AG04449 (cell line): ENCODE measurements at regions not wholly inside any gene's neighbourhood (a gene's known extent, or its start where the extent isn't known, plus 50 kb on each side); places are given as distances from the start of the nearest gene placed in this dataset.

Experiments used
- CTCF ChIA-PET: fragments of 350-600 bp; formaldehyde crosslinking; extraction: SDS; loops from one replicate; lab custom pipeline; 2021; ENCODE audit warnings: antibody characterized with exemption; lab: Yijun Ruan, JAX
- POLR2A ChIA-PET: fragments of 400-600, 350-600 bp; formaldehyde crosslinking; extraction: SDS; loops from one replicate; lab custom pipeline; 2020; ENCODE audit warnings: antibody characterized with exemption, inconsistent platforms; lab: Yijun Ruan, JAX
- DNase-seq: peaks from one replicate; pipeline ENCODE4 v3.0.0-alpha.2; 2010; ENCODE audit warnings: low read depth, low spot score
- H3K4me3 ChIP-seq: 2 replicates; pipeline ENCODE4 v1.5.1; 2011; ENCODE audit warnings: low read depth, mild to moderate bottlenecking, control low read depth, low read length
- TF ChIP-seq, protein P1 (sequence below): IDR thresholded peaks from one replicate; pipeline ENCODE4 v1.5.1; 2011; ENCODE audit warnings: mild to moderate bottlenecking, moderate library complexity, low read length, control low read depth, inconsistent platforms; ENCODE audit not compliant: insufficient read depth; ENCODE audit errors: missing control alignments

- CTCF ChIA-PET: interaction anchor here (1.0 kb wide), 1 partner anchor 8 kb away, joined by 3 read pairs; no protein-coding TSS in a partner anchor
- POLR2A ChIA-PET: no interaction called here
- TF ChIP-seq, protein P1, sequence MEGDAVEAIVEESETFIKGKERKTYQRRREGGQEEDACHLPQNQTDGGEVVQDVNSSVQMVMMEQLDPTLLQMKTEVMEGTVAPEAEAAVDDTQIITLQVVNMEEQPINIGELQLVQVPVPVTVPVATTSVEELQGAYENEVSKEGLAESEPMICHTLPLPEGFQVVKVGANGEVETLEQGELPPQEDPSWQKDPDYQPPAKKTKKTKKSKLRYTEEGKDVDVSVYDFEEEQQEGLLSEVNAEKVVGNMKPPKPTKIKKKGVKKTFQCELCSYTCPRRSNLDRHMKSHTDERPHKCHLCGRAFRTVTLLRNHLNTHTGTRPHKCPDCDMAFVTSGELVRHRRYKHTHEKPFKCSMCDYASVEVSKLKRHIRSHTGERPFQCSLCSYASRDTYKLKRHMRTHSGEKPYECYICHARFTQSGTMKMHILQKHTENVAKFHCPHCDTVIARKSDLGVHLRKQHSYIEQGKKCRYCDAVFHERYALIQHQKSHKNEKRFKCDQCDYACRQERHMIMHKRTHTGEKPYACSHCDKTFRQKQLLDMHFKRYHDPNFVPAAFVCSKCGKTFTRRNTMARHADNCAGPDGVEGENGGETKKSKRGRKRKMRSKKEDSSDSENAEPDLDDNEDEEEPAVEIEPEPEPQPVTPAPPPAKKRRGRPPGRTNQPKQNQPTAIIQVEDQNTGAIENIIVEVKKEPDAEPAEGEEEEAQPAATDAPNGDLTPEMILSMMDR: no peak
- no peak overlapping the region for H3K4me3 ChIP-seq
- no peak for DNase-seq
Measured at GRCh38 chr10:10817609-10818008, 200.1 kb upstream of the CELF2 start.

GRCh38 chr10:10818082-10818481, 199.6 kb upstream of the CELF2 start:
- ChIA-PET POLR2A (no interaction called here), CTCF (interaction anchor here (0.8 to 1.0 kb wide), 2 partner anchors 8 to 27 kb away, joined by 3 read pairs; no protein-coding TSS in a partner anchor)
- H3K4me3 ChIP-seq: no peak overlapping the region
- TF ChIP-seq, protein P1: no peak
- peak; percentile 28 for DNase-seq

GRCh38 chr10:10819206-10819856, 198.3 kb upstream of the CELF2 start:
- no peak for DNase-seq
- H3K4me3 ChIP-seq: no peak overlapping the region
- ChIA-PET CTCF (no interaction called here), POLR2A (no interaction called here)
- TF ChIP-seq, protein P1: no peak

GRCh38 chr10:10821926-10822325, 195.7 kb upstream of the CELF2 start:
- ChIA-PET POLR2A (interaction anchor here (0.7 kb wide), 1 partner anchor 39 kb away, joined by 3 read pairs; no protein-coding TSS in a partner anchor), CTCF (no interaction called here)
- no peak overlapping the region for H3K4me3 ChIP-seq
- DNase-seq: no peak
- TF ChIP-seq, protein P1: no peak

DNA sequence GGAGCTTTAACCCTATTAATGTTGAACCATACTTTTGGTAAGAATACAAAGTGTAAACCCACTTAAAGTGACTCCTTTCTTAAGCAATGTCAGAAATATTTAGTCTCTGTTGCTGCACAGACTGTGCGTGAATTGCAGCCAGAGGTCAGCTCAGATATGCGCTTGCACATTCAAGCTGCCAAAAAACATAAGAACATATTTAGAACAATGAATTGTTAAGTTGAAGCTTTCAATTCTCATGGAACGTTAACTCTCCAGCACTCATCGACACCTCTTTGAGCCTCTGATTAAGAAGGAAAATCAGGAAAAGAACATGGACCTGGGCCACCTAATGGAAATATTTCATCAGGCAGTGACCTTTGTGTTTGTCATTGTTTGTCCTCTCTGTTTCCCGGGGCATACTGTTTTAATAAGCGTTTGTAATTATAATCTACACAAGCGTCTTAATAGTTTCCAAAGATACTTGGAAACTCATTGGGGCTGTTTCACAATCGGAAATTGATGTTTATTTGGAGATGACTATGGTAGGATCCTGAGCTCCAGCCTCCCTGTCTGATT, 193.0 kb upstream of the CELF2 start:
- H3K4me3 ChIP-seq: no peak overlapping the region
- peak; percentile 62 for DNase-seq
- CTCF ChIA-PET: interaction anchor here (2.5 kb wide), 1 partner anchor 19 kb away, joined by 5 read pairs; no protein-coding TSS in a partner anchor
- POLR2A ChIA-PET: interaction anchor here (0.6 to 1.0 kb wide), 2 partner anchors 19 to 47 kb away, joined by 3 read pairs; no protein-coding TSS in a partner anchor
- TF ChIP-seq, protein P1: no peak

DNA sequence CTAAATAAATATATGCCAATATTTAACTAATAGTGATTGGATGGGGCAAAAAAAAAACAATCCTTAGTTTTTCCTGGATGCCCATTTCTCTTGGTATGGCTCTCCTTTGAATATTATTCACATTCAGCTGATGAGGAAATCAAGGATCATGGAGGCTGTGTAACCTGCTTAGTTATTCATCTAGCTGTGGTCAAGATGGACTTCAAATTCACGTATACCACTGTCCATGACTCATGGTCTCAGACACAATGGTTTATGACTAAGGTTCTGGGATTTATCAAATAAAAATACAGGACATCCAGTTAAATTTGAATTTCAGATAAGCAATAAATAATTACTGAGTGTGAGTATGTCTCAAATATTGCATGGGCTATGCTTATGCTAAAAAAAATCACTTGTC, 191.5 kb upstream of the CELF2 start:
- ChIA-PET POLR2A (no interaction called here), CTCF (interaction anchor here (0.7 kb wide), 1 partner anchor 9 kb away, joined by 3 read pairs; no protein-coding TSS in a partner anchor)
- no peak overlapping the region for H3K4me3 ChIP-seq
- DNase-seq: peak; percentile 31
- TF ChIP-seq, protein P1: no peak
